ENCODE measurements at regions not wholly inside any gene's neighbourhood (a gene's known extent, or its start where the extent isn't known, plus 50 kb on each side); places are given as distances from the start of the nearest gene placed in this dataset.

- TF ChIP-seq CTCF (IDR thresholded peaks at IDR 0.05; ENCODE audit: borderline replicate concordance, extremely low read depth, low read length, poor library complexity, severe bottlenecking) (no peak), EZH2 (IDR thresholded peaks at IDR 0.05; ENCODE audit: borderline replicate concordance, low read depth, low read length, severe bottlenecking) (no peak)
Measured at GRCh38 chr22:33180356-33180755, 122.2 kb upstream of the SYN3 start.
